ENCODE measurements at regions not wholly inside any gene's neighbourhood (a gene's known extent, or its start where the extent isn't known, plus 50 kb on each side); places are given as distances from the start of the nearest gene placed in this dataset.
"Not testable (repeated sequence)": the region's sequence is repeated elsewhere in the genome, so short reads cannot be mapped to it uniquely, and the experiment has no call there.

DNA sequence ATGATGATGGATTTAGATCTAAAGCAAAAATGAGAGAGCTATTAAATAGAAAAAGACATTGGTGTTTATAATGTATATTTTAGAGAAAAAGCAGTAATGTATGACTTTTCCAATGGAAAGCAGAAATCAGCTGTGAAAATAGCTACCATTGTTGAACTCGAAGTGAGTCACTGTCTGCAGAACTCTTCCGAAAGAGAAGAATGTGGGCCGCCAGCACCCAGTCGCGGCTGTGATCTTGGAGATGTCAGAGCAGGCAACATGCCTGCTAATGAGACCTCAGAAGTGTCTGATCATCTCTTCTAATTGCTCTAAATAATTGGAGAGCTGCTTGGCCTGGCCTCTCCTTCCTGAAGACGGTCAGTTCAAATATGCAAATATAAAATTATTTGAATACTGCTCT is 333.6 kb upstream of the RUNX1 start:
- no peak for DNase-seq

DNA sequence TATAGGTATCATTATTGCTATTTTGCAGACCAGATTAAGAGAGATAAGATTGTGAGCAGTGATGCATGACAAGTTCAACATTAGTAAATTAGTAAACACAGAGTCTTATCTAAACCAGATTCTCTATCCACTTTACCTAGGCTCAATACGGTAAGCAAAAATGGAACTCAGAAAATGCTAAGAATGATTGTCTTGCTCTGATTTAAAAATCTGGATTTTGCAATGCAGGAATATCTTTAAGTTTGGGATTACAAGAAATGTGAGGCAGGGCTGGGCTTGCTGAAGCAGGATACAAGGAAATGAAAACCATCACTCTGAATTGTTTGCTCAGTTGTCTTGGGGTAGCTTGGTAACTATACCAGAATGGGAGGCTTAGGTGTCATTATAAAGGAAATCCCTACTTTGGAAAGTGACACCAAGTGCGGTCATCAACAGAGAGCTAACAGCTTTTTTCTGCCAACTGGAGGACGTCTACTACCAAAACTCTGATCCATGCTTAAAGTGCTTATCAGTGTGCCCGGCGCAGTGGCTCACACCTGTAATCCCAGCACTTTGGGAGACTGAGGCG is 332.7 kb upstream of the RUNX1 start:
- peak; percentile 49 for DNase-seq

DNA sequence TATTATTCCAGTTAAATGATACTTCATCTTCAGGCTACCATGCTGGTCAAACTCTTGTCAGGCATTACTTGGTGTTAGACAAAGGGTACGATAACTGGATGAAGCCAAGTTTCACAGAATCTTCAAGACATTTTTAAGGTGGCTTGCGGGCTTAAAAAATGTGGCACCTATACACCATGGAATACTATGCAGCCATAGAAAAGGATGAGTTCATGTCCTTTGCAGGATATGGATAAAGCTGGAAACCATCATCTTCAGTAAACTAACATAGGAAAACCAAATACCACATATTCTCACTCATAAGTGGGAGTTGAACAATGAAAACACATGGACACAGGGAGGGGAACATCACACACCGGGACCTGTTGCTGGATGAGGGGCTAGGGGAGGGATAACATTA is 331.2 kb upstream of the RUNX1 start:
- DNase-seq: not testable (repeated sequence)

DNA sequence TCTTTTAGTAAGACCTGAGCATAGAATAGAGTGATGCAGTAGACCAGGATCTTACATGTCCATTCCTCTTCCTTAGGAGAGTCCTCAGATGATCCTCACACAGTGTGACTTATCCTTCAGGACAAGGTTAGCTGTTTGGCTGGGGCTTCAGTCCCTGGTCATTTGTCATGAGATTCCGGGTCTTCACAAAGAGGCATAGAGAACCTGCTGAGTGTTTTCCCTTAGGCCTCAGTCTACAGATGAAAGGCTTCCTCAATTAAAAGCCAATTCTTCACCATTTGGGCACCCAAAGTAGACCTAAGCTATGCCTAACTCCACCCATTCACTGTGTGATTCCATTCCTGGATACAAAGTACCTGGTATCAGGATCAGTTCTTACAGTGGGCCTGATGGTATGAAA is 329.8 kb upstream of the RUNX1 start:
- no peak for DNase-seq

DNA sequence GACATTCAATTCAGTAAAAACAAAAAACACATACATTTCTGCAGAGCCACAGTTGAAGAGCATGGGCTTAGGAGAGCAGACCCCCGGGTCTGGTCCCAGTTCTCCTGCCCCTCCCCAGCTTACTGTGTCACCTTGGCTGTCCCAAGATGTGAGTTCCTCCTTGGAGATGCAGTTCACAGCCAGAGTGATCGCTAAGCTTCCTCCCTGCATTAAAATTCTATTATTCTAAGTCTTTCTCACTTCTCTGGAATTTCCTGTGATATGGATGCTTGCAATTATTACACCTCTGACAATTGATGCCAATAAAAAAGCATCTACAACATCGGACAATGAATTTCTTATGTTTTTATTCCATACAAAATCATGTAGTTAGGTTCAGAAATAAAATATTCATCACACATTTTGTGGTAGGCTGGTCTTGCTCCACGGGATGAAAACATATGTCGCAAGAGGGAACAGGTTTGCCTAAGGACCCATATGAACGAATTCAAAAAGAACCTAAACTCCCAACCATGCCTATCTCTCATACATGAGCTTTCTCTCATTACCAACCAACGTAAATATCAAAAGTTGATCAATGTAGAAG is 328.5 kb upstream of the RUNX1 start:
- DNase-seq: no peak

DNA sequence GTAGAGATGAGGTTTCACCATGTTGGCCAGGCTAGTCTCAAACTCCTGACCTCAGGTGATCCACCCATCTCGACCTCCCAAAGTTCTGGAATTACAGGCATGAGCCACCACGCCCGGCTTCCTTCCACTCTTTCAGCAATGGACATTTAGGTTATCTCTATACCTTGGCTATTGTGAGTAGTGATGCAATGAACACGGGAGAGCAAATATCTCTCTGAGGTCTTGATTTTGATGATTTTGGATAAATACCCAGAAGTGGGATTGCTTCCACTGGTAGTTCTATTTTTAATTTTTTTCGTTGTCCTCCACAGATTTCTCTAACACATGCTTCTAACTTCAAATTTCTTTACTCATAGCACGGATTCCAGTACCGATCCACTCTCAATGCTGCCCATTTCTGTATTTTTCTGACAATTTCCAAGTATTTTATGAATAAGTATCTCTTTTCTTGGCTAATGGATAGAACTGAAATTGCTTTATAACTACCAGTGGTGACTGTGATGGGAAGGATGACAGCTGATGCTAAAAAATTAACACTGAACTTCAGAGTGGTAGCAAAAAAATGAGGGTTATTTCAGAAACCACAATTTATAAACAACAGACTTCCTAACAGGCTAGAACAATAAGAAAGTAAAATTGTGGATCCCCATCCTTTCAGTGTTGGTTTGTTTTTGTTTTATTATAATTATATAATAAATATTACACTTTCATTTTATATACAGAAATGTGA is 327.5 kb upstream of the RUNX1 start:
- DNase-seq: no peak

DNA sequence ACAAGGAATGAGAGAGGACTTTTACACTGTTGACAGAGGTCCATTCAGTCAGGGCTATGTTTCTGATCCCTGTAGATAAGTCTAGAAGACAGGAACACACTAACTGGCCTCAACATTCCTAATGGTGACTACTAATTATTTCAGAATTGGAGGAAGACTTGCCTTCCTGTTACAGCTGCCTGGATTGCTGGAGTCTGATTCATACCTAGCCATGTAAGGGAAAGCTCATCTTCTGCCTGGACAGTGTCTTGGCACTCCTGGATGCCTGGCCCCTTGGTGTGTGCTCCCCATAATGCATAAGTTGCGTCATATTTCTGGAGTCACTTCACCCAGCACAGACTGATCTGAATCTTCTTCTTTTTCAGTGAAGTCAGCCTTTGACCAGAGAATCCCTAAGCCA is 326.0 kb upstream of the RUNX1 start:
- no peak for DNase-seq

DNA sequence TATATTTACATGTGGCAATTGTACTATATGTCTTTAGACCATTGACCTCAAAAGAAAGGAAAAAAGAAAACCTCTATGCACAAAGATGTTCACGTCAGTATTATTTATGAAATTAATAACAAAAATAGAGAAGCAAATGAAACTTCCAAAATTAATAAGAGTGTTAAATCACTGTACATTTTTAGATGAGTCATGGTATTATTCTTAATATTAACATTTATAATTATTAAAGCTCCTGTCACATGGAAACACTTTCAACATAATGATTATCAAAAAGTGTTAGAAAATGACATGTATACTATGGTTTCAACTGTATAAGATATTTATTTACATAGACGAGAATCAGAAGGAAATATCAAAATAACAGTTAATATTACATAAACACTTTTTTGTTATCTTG is 324.9 kb upstream of the RUNX1 start:
- no peak for DNase-seq

DNA sequence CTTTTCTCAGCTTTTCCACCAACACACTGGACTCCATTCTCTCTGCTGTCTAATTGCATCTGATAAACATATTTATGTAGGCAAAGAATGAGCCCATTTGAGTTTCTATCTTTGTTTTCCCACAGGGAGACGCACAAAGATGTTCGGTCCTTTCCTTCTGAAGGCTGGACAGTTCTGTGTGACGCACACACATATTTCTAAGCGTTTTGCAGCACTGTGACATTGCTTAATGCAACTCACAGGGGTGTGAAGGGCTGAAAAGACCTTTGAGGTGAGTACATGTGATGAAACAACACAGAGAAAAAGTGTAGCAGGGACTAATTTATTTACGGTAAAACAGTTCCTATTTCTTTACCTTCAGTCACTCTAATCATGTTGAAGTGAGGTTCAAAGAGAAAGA is 323.1 kb upstream of the RUNX1 start:
- no peak for DNase-seq

DNA sequence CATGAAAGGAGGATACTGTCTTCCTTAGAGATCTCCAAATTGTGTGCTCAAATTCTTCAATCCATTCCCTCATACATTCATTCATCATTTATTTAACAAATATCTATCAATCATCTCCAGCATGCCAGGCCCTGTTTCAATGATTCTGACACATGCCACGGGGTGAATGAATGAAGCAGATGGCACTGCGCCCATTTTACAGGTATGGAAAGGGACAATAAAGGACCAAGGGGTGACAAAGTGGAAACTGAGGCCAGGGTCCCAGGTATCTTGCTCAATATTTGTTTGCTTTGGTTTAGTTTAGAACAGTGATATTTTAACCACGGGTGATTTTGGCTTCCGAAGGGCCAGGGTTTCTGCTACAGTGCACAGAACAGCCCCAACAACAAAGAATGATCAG is 321.6 kb upstream of the RUNX1 start:
- no peak for DNase-seq

DNA sequence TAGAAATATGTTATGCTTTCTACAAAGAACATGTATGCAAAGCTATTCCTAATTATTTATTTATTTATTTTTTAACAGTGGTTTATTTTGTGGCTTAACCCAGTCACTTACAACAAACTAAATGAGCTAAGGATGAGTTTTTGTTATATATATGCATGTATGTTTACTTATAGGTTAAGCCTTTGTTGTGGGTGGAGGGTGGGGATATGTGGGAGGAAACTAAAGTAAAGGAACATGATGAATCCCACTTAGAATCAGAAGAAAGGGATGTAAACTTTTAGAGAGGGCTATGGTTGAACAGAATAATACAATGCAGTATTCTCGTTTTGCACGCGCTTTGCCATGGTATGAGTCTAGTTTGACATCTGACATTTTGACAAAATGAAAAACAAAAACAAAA is 321.0 kb upstream of the RUNX1 start:
- DNase-seq: no peak

DNA sequence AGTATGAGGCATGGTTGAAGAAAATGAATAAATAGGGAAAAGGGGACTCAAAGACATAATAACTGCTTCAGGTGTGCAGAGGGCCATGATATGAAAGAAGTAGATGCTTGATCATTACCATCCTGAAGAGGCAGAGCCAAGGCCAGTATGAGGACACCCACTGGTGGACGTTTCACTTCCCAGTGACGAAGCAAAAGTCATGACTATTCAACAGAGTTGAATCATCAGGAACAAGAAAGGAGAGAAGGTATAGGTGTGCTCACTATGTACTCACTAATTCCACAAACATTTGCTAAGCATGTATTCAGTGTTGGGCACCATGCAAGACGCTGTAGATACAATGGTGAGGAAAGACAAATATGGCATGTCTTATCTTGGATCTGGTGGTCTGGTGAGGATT is 319.2 kb upstream of the RUNX1 start:
- DNase-seq: no peak

DNA sequence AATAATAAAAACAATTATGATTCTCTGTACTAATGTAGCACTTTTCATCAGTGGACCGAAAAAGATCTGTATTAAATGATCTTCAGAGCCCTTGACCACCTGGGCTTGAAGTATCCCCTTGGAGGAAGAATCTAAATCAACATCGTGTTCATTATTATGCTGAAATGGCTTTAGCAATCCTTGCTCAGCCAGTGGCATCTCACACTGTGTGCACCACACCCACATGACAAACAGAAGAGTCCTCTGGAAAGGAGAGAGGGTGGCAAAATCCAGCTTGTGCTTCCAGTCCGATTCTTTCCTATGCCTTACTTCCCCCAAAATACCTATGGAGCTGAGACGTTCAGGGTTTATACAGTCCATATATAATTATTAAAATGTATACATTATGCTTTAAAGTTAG is 318.5 kb upstream of the RUNX1 start:
- DNase-seq: peak; percentile 79

DNA sequence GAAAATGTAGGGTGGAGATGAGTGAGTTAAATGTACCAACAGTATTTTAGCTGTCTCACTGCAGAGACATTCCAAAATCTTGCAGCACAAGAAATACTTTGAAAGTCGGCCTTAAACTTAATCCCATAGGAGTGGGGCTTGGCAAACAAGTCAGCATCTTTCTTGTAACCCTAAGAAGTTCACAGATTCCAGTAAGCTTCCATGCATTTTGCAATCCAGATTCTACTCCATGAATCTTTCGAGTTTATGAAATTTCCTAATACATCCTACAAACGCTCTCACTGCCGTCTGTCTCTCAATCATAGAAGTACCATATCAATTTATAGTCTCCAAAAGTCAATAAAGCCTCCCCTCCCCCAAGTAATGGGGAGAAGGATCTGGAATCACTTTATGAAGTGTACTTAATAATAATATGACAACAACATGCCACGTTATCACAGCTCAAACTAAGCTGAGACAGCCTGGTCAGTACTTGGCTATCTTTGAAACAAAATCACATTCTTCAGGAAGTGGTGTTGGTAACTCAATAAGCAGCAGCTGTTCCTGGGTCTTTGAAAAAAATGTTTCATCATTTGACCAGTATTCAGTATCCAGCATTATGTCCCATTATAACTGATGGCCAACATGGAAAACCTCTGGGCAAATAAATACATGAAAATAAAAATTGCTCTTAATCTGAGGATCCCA is 317.4 kb upstream of the RUNX1 start:
- DNase-seq: peak; percentile 62

DNA sequence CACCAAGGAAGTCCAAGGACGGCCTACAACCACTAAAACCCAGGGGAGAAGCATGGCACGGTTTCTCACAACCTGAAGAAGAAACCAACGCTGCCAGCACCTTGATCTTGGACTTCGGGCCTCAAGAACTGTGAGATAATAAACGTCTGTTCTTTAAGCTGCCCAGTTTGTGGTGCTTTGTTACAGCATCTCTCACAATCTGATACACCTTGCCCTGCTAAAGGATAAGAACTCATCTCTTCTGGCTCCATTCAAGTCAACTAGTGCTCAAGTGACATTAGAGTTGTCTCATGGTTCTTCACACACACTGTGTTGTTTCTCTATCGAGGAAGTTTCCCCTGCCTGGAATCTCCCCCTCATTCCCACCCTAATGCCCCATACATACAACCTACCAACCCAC is 314.4 kb upstream of the RUNX1 start:
- DNase-seq: no peak

DNA sequence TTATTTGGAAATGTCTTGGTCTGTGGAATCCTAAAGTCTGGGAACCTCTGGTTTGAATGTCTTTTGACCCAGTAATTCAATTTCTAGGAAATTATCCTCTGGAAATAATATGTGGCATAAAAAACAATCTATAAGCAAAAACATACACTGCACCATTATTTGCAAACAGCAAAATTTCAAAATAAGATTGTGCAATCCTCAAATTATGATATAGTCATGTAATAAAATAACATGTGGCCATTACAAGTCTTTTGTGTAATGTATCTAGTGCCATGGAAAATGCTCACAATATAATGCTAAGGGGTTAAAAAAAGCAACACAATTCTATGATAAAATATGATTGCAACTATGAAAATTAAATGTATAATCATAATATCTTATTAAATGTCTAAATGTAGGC is 312.9 kb upstream of the RUNX1 start:
- no peak for DNase-seq

DNA sequence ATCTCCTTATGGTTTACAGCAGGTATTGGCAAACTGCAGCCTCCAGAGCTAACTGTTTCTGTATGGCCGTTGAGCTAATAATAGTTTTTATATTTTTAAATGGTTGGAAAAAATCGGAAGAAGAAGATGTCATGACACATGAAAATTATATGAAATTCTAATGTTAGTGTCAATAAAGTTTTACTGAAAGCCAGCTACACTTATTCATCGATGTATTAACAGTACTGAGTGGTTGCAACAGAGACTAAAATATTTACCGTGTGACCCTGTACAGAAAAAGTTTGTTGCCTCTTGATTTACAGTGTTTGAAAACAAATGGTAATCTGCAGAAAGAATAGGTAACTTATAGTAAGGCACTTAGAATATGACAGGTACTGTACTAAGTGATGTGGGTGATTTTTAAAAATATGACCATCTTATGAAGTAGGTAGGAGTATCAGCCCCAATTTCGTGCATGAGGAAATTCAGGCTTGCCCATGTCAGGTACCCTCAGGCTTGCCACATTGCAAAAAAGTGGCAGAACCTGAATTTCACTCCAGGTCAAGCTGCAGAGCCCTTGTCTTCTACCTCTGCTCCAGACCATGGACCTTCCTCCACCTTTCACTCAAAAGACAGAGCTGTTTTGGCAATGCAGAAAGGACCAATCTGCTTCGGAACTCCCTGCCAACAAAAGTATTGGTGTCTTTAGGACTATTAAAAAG is 311.9 kb upstream of the RUNX1 start:
- DNase-seq: no peak

DNA sequence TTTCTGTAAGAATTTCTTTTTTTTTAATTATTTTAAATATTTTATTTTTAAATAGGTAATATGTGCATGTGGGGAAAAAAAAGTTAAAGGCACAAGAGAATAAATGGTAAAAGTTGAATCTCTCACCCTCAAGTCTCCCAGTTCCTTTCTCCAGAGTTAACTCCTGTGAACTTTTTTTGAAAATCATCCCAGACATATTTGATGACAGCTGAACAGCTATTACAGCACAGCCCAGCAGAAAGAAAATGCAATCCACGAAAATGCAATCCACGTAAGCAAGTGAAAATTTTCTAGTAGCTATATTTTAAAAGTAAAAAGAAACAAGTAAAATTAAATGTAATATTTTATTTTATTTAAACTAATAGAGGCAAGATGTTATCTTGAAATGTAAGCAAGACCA is 310.0 kb upstream of the RUNX1 start:
- no peak for DNase-seq

DNA sequence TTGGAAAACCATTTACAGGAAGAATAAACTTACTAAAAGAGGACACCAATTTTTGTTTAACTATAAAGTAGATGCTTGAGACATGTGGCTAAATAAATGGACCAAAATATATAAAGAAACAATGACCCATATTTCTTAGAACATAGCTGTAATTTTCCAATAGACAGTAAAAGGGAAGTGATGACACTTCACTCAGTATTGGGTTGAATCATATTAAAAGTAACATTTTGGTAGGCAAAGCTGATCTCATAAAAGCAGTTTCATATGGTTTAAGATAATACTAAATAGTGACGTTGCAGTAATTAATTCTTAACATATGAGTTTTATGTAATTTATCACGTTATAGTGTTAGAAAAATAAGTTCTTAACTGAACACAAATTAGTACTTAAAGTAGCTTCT is 308.9 kb upstream of the RUNX1 start:
- no peak for DNase-seq

DNA sequence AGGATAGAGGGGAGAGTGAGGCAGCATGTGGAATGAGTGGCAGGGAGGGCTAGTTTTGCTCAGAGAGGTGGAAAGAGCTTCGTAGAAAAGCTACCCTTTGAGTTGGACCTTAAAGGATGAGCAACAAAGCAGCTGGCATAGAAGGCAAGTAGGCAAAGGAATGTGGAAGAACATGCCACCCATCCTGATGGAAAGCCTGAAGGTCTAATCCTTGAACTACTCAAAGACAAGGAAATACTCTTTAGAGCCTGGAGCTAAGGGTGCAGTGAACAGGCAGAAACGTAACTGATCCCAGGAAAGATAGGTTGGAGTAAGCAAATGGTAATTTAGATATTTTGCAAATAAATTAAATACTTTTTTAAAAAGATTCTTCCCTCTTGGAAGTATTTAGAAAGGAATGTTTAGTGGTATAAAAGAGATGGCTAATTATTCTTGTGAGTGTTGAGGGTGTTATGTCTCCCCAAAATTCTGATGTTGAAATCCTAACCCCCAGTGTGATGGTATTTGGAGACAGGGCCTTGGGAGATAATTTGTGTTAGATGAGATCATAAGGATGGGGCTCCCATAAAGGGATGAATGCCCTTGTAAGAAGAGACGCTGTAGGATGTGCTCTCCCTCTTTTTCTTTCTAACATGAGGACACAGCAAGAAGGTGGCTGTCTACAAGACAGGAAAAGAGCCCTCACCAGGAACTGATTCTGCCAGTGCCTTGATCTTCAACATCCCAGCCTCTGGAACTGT is 308.1 kb upstream of the RUNX1 start:
- DNase-seq: no peak

DNA sequence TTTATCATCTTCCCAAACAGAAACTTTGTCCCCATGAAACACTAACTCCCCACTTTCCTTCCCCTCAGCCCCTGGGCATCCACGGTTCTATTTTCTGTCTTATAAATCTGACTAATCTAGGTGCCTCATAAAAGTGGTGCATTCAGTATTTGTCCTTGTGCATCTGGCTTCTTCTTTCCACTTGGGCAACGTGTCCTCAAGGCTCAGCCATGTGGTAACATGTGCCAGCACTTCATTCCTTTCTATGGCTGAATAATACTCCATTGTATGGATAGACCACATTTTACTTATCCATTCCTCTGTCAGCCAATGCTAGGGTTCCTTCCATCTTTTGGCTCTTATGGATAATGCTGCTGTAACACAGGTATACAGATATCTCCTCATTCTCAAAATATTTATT is 305.0 kb upstream of the RUNX1 start:
- DNase-seq: no peak

DNA sequence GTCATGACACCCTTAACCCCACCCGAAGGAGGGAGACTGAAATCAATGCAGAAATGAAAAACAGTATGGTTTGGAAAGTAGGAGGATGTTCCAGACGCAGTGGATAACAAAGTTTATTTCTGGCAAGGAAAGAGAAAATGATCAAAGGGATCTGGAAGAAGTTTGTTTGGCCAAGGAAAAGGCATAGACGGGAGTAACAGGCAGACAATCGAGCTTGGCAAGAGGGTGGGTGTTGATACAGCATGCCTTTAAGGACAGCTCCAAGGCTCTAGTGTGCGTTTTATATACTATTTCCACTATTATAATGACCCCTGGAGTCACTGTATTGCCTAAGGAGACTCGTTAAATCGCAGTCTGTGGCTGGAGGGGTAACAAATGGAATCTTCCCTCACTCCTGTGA is 303.7 kb upstream of the RUNX1 start:
- no peak for DNase-seq

Data from NCI-H1092 treated with DMSO at 0.1 percent for 48 hours (cell line).